OCI-LY1 (cell line): ENCODE measurements at regions not wholly inside any gene's neighbourhood (a gene's known extent, or its start where the extent isn't known, plus 50 kb on each side); places are given as distances from the start of the nearest gene placed in this dataset.

Experiments
- H2AFZ ChIP-seq: fragments of 200-600 bp; sonication (generic), shearing (Covaris generic); 2 replicates; pipeline ENCODE4 v1.6.0; 2014; ENCODE audit warnings: antibody characterized with exemption, mild to moderate bottlenecking, low read length
- H3F3A ChIP-seq: fragments of 200-600 bp; sonication (generic), shearing (Covaris generic); 2 replicates; pipeline ENCODE4 v1.6.0; 2014; ENCODE audit warnings: mild to moderate bottlenecking, antibody characterized with exemption, low read length, moderate library complexity; ENCODE audit not compliant: insufficient read depth
- H3K27ac ChIP-seq: fragments of 200-600 bp; sonication (generic); 2 replicates; pipeline ENCODE4 v1.5.1; 2014; ENCODE audit warnings: low read length, mixed run types, mild to moderate bottlenecking, low read depth; ENCODE audit not compliant: poor library complexity, severe bottlenecking
- H3K27me3 ChIP-seq: fragments of 200-600 bp; sonication (generic); 2 replicates; pipeline ENCODE4 v1.6.0; 2014; ENCODE audit warnings: antibody characterized with exemption, mild to moderate bottlenecking, low read length, moderate library complexity; ENCODE audit not compliant: insufficient read depth
- H3K36me3 ChIP-seq: fragments of 200-600 bp; sonication (generic); 2 replicates; pipeline ENCODE4 v1.6.1; 2014; ENCODE audit warnings: mild to moderate bottlenecking, antibody characterized with exemption, low read length, moderate library complexity, mixed read lengths; ENCODE audit not compliant: insufficient read depth
- H3K4me1 ChIP-seq: fragments of 200-600 bp; sonication (generic); 2 replicates; pipeline ENCODE4 v1.5.1; 2014; ENCODE audit warnings: mild to moderate bottlenecking, low read length, moderate library complexity; ENCODE audit not compliant: insufficient read depth, severe bottlenecking
- H3K4me2 ChIP-seq: fragments of 200-600 bp; sonication (generic), shearing (Covaris generic); 2 replicates; pipeline ENCODE4 v1.6.1; 2014; ENCODE audit warnings: low read length
- H3K4me3 ChIP-seq: fragments of 200-600 bp; sonication (generic); 2 replicates; pipeline ENCODE4 v1.5.1; 2014; ENCODE audit warnings: low read length, low read depth, mild to moderate bottlenecking, mixed read lengths; ENCODE audit not compliant: poor library complexity, severe bottlenecking
- H3K79me2 ChIP-seq: fragments of 200-600 bp; shearing (Covaris generic); 2 replicates; pipeline ENCODE4 v1.6.1; 2016; ENCODE audit warnings: mixed run types, low read length, mixed read lengths; ENCODE audit not compliant: insufficient read depth
- H3K9ac ChIP-seq: fragments of 200-600 bp; sonication (generic), shearing (Covaris generic); 2 replicates; pipeline ENCODE4 v1.6.1; 2014; ENCODE audit warnings: mild to moderate bottlenecking, low read length, mixed read lengths
- H3K9me2 ChIP-seq: fragments of 200-600 bp; sonication (generic), shearing (Covaris generic); 2 replicates; pipeline ENCODE4 v1.6.1; 2014; ENCODE audit warnings: low read depth, mild to moderate bottlenecking, low read length, mixed read lengths
- H3K9me3 ChIP-seq: fragments of 200-600 bp; shearing (Covaris generic); 2 replicates; pipeline ENCODE4 v1.6.1; 2014; ENCODE audit warnings: low read length, mixed read lengths
- H4K20me1 ChIP-seq: fragments of 200-600 bp; sonication (generic), shearing (Covaris generic); 2 replicates; pipeline ENCODE4 v1.6.0; 2016; ENCODE audit warnings: mild to moderate bottlenecking, low read length; ENCODE audit not compliant: insufficient read depth
- CTCF ChIP-seq: fragments of 200-600 bp; sonication (generic), shearing (Covaris generic); IDR thresholded peaks from 2 replicates; pipeline ENCODE4 v1.5.1; 2017; ENCODE audit warnings: mild to moderate bottlenecking, antibody characterized with exemption, low read length, moderate library complexity, mixed read lengths
- EZH2 ChIP-seq: fragments of 200-600 bp; sonication (generic), shearing (Covaris generic); IDR thresholded peaks from 2 replicates; pipeline ENCODE4 v1.8.0; 2017; ENCODE audit warnings: borderline replicate concordance, mixed run types, mild to moderate bottlenecking, antibody characterized with exemption, low read length, moderate library complexity, mixed read lengths

GRCh38 chr20:48364688-48365421 is 462.9 kb downstream of the PREX1 start:
- Histone ChIP-seq H3K9me2 (no peaks in the 10 kb centered on the region), H3K9ac (no peak overlapping the region), H3K79me2 (no peaks in the 10 kb centered on the region), H4K20me1 (no peaks in the 10 kb centered on the region), H3K4me2 (no peak overlapping the region), H3K27ac (no peak overlapping the region), H3K4me1 (no peaks in the 10 kb centered on the region), H3K27me3 (peaks cover 5% of the 10 kb centered on the region; the same call in 1 of the 2 replicates), H3K9me3 (no peaks in the 10 kb centered on the region), H3K4me3 (no peak overlapping the region), H3K36me3 (no peaks in the 10 kb centered on the region), H3F3A (no peaks in the 10 kb centered on the region), H2AFZ (no peak overlapping the region)
- TF ChIP-seq EZH2 (no peak), CTCF (no peak)

GRCh38 chr20:48364055-48364454 is 463.7 kb downstream of the PREX1 start:
- Histone ChIP-seq H3K4me3 (no peak overlapping the region), H3K9ac (no peak overlapping the region), H3K9me3 (no peaks in the 10 kb centered on the region)

GRCh38 chr20:48360342-48360975 is 467.3 kb downstream of the PREX1 start:
- H2AFZ ChIP-seq, result no peak overlapping the region
- no peaks in the 10 kb centered on the region for H3K9me3 ChIP-seq
- H3K4me3 ChIP-seq, result no peak overlapping the region
- no peaks in the 10 kb centered on the region for H3K9me2 ChIP-seq
- no peak overlapping the region for H3K4me2 ChIP-seq
- H4K20me1 ChIP-seq, result no peaks in the 10 kb centered on the region
- H3K27me3 ChIP-seq, result no peaks in the 10 kb centered on the region
- no peaks in the 10 kb centered on the region for H3F3A ChIP-seq
- H3K36me3 ChIP-seq, result no peaks in the 10 kb centered on the region
- no peak for TF ChIP-seq CTCF
- no peak for TF ChIP-seq EZH2
- H3K27ac ChIP-seq, result no peak overlapping the region
- H3K4me1 ChIP-seq, result no peaks in the 10 kb centered on the region
- no peak overlapping the region for H3K9ac ChIP-seq
- no peaks in the 10 kb centered on the region for H3K79me2 ChIP-seq

More at GRCh38 chr20:48364055-48364454, 463.7 kb downstream of the PREX1 start:
- Histone ChIP-seq H3K27ac (no peak overlapping the region), H3F3A (no peaks in the 10 kb centered on the region), H3K4me2 (no peak overlapping the region), H3K9me2 (no peaks in the 10 kb centered on the region), H3K27me3 (peaks cover 5% of the 10 kb centered on the region; the same call in 1 of the 2 replicates), H3K79me2 (no peaks in the 10 kb centered on the region), H4K20me1 (no peaks in the 10 kb centered on the region), H3K4me1 (no peaks in the 10 kb centered on the region), H2AFZ (no peak overlapping the region), H3K36me3 (no peaks in the 10 kb centered on the region)
- TF ChIP-seq CTCF, result no peak
- no peak for TF ChIP-seq EZH2
